ENCODE measurements at regions not wholly inside any gene's neighbourhood (a gene's known extent, or its start where the extent isn't known, plus 50 kb on each side); places are given as distances from the start of the nearest gene placed in this dataset.

DNA sequence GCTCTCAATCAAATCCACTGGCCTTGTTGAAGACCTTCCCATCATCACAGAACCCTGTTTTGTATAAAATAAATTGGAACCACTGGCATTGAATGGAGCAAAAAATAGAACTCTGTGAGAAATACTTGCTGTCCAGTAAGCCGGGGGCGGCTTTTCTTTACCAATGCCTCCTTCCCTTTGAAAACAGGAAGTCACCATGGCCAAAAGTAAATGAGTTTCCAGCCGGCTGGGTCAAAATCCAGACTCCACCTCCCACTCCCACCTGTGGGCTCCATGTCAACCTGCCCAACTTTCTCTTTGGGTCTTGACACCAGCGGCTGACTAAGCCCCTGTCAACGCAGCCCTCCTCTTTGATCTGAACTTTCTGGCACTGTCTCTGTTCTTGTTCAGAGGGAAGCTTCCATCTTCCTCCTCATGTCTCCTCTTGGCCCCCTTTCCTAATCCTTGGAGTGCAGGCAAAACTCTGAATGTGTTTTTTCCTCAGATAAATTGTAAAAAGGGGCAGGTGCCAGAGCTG is 95.2 kb downstream of the TFAP2C start:
- Mint-ChIP-seq H3K27ac (no peak overlapping the region), H3K4me3 (no peak overlapping the region), H3K27me3 (ENCODE audit: insufficient read depth) (peaks cover 13% of the 10 kb centered on the region), H3K36me3 (ENCODE audit: low read depth) (no peaks in the 10 kb centered on the region), H3K4me1 (ENCODE audit: low read depth) (no peaks in the 10 kb centered on the region), H3K9me3 (no peaks in the 10 kb centered on the region)
- no peak for DNase-seq
- TF ChIP-seq, protein P1, sequence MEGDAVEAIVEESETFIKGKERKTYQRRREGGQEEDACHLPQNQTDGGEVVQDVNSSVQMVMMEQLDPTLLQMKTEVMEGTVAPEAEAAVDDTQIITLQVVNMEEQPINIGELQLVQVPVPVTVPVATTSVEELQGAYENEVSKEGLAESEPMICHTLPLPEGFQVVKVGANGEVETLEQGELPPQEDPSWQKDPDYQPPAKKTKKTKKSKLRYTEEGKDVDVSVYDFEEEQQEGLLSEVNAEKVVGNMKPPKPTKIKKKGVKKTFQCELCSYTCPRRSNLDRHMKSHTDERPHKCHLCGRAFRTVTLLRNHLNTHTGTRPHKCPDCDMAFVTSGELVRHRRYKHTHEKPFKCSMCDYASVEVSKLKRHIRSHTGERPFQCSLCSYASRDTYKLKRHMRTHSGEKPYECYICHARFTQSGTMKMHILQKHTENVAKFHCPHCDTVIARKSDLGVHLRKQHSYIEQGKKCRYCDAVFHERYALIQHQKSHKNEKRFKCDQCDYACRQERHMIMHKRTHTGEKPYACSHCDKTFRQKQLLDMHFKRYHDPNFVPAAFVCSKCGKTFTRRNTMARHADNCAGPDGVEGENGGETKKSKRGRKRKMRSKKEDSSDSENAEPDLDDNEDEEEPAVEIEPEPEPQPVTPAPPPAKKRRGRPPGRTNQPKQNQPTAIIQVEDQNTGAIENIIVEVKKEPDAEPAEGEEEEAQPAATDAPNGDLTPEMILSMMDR (IDR thresholded peaks at IDR 0.05), result no peak

DNA sequence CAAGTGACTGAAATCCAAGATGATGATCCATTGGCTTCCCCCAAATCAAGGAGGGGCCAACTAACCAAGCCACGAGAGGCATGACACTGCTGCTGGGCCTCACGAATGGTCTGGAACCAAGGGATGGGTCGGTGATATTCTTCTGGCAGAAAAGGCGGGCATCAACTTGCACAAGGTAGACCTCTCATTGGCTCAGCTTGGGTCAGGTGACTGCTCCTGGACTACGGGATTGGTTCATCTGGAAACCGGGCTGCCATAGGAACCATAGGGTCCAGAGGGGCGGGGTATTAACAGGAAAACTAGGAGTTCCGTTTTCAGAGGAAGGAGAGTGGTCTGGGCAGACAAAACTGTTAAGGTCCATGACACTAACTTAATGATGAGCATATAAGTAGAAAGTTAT is 100.9 kb downstream of the TFAP2C start:
- TF ChIP-seq, protein P1 (IDR thresholded peaks at IDR 0.05), result no peak
- H3K9me3 Mint-ChIP-seq, result no peaks in the 10 kb centered on the region
- no peak for DNase-seq
- no peaks in the 10 kb centered on the region for H3K4me1 Mint-ChIP-seq (ENCODE audit: low read depth)
- H3K4me3 Mint-ChIP-seq, result no peak overlapping the region
- H3K27ac Mint-ChIP-seq, result no peak overlapping the region
- peaks cover 12% of the 10 kb centered on the region for H3K27me3 Mint-ChIP-seq (ENCODE audit: insufficient read depth)
- H3K36me3 Mint-ChIP-seq (ENCODE audit: low read depth), result no peaks in the 10 kb centered on the region

DNA sequence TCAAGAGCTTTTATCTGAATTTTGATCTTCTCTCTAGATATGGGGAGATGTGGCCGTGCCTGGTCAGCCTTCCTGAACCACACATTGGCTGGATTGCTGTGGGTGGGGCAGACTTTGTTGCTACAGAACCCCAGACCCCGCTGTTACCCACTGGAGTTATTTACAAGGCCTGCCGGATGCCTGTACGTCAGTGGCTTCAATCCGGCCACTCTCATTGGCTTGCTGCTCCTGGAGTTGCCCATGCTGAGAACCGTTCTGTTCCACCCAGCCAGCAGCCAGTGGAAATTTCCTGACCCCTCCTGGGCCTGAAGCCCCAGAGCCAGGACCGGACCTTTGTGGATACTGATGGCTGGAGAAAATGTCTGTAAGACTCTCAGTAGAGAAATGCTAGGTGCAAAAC is 101.9 kb downstream of the TFAP2C start:
- H3K9me3 Mint-ChIP-seq, result no peaks in the 10 kb centered on the region
- H3K36me3 Mint-ChIP-seq (ENCODE audit: low read depth), result no peaks in the 10 kb centered on the region
- no peaks in the 10 kb centered on the region for H3K4me1 Mint-ChIP-seq (ENCODE audit: low read depth)
- TF ChIP-seq, protein P1 (IDR thresholded peaks at IDR 0.05), result no peak
- H3K27me3 Mint-ChIP-seq (ENCODE audit: insufficient read depth), result peaks cover 5% of the 10 kb centered on the region
- DNase-seq, result no peak
- H3K4me3 Mint-ChIP-seq, result no peak overlapping the region
- H3K27ac Mint-ChIP-seq, result no peak overlapping the region

DNA sequence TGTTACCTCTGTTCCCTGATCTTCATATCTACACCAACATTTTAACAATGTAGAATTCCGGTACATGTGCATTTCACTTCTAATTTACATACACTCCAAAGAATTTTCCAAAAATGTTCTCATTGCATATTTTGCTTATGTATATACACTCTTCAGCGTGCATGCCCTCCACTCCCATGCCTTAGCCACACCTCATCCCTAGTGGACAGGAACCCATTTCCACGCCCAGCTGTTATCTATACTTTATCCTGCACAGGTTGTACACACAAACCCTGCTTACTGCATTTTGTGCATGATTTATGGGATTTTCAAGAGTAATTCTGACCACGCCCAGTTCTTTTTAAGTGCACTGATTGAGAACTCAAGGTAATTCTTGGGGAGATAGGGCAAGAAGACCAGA is 102.4 kb downstream of the TFAP2C start:
- H3K4me3 Mint-ChIP-seq, result no peak overlapping the region
- no peak for DNase-seq
- TF ChIP-seq, protein P1 (IDR thresholded peaks at IDR 0.05), result no peak
- no peaks in the 10 kb centered on the region for H3K36me3 Mint-ChIP-seq (ENCODE audit: low read depth)
- peaks cover 5% of the 10 kb centered on the region for H3K27me3 Mint-ChIP-seq (ENCODE audit: insufficient read depth)
- H3K27ac Mint-ChIP-seq, result no peak overlapping the region
- no peaks in the 10 kb centered on the region for H3K9me3 Mint-ChIP-seq
- no peaks in the 10 kb centered on the region for H3K4me1 Mint-ChIP-seq (ENCODE audit: low read depth)

DNA sequence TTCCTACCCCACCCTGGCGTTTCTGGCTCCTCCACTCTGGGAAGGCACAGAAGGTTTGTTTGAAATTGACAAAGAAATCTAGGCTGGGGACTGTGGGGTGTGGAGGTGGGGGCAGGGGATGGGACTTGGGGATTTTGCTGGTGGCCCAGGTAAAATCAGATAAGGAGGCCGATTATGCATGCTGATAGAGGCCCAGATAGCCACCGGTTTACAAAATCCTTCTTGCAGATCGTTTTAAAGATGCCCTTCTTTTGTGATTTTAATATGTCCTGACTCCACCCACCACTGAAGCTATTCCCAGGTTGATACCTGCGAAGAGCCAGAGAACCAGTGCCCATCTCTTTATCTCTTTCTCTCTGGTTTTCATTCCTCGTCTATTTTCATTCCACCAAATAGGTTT is 104.9 kb downstream of the TFAP2C start:
- H3K27me3 Mint-ChIP-seq (ENCODE audit: insufficient read depth), result peaks cover 6% of the 10 kb centered on the region
- no peak for DNase-seq
- TF ChIP-seq, protein P1 (IDR thresholded peaks at IDR 0.05), result no peak
- no peaks in the 10 kb centered on the region for H3K9me3 Mint-ChIP-seq
- no peak overlapping the region for H3K27ac Mint-ChIP-seq
- H3K36me3 Mint-ChIP-seq (ENCODE audit: low read depth), result no peaks in the 10 kb centered on the region
- H3K4me1 Mint-ChIP-seq (ENCODE audit: low read depth), result no peaks in the 10 kb centered on the region
- no peak overlapping the region for H3K4me3 Mint-ChIP-seq

Measured in HFFc6 (cell line).